BJ (cell line): ENCODE measurements at regions not wholly inside any gene's neighbourhood (a gene's known extent, or its start where the extent isn't known, plus 50 kb on each side); places are given as distances from the start of the nearest gene placed in this dataset. TPM values are rescaled to one million over a fixed set of nuclear protein-coding genes. Genes with fewer than 3 reads are reported as not detected.

Experiments used
- CTCF ChIA-PET: fragments of 350-600 bp; formaldehyde crosslinking; extraction: SDS; loops from one replicate; lab custom pipeline; 2021; ENCODE audit warnings: antibody characterized with exemption, inconsistent platforms; lab: Yijun Ruan, JAX
- POLR2A ChIA-PET: fragments of 300-600 bp; sonication (Branson Sonifier 250); formaldehyde crosslinking; extraction: SDS; loops from one replicate; lab custom pipeline; 2021; ENCODE audit warnings: antibody characterized with exemption; lab: Charles Lee
- DNase-seq: peaks from one replicate; pipeline ENCODE4 v3.0.0-alpha.2; 2011; ENCODE audit warnings: low read depth
- H3K27me3 ChIP-seq: 2 replicates; pipeline ENCODE4 v1.6.0; 2011; ENCODE audit warnings: low read length; ENCODE audit not compliant: control insufficient read depth, insufficient read depth
- H3K36me3 ChIP-seq: 2 replicates; pipeline ENCODE4 v1.5.1; 2011; ENCODE audit warnings: low read length; ENCODE audit not compliant: control insufficient read depth, insufficient read depth
- H3K4me3 ChIP-seq: 2 replicates; pipeline ENCODE4 v1.5.1; 2011; ENCODE audit warnings: low read depth, mild to moderate bottlenecking, control low read depth, low read length
- small RNA-seq: library from RNA; depleted of rRNA; stranded (forward); fragments of <200 nt; gene quantifications from one replicate; pipeline ENCODE3, GENCODE V24; 2012; ENCODE audit warnings: low replicate concordance, low read depth; ENCODE audit not compliant: insufficient read length
- TF ChIP-seq, protein P1 (sequence below): IDR thresholded peaks from 2 replicates; pipeline ENCODE4 v1.5.1; 2011; ENCODE audit warnings: low read depth, mild to moderate bottlenecking, control low read depth, inconsistent platforms, low read length, moderate library complexity; ENCODE audit not compliant: insufficient read depth

DNA sequence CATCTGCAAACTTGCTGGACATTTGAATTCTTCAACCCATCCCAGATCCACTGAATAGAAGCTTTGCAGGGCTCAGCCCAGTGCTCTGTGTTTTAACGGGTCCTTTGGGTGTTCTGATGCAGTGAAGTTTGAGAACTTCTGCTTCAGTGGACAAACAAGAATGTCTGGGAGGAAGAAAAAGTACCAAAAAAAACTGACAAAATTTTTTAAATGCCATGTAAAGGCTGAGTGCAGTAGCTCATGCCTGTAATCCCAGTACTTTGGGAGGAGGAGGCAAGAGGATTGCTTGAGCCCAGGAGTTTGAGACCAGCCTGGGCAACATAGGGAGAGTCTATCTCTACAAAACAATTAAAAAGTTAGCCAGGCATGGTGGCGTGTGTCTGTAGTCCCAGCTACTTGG is 51.8 kb upstream of the FRMD4A start:
- CTCF ChIA-PET: interaction anchor here (0.6 to 1.6 kb wide), 2 partner anchors 14 to 81 kb away, joined by 3 to 8 read pairs; no protein-coding TSS in a partner anchor

DNA sequence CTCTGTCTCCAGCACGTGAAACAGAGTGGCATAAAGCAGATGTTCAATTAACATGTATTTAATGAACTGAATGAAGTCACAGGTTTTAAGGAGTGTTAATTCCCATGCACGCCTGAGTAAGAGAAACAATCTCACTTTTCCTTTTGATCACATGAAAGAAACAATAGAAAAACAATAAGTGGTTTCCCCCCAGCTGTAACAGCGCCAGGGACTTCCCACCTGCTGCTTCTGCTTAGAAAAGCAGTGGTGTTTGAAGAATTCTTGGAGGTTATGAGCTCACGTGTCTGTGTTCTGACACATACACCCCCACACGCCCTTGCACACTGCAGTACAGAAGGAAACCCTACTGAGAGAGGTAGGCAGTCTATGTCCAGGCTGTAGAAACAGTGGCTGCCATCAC is 51.3 kb upstream of the FRMD4A start:
- ChIA-PET POLR2A (no interaction called here), CTCF (interaction anchor here (0.6 to 1.6 kb wide), 2 partner anchors 15 to 81 kb away, joined by 3 to 8 read pairs; no protein-coding TSS in a partner anchor)
- DNase-seq: no peak
- H3K27me3 ChIP-seq: peaks cover 13% of the 10 kb centered on the region
- H3K4me3 ChIP-seq: no peak overlapping the region
- H3K36me3 ChIP-seq: no peaks in the 10 kb centered on the region
- TF ChIP-seq, protein P1, sequence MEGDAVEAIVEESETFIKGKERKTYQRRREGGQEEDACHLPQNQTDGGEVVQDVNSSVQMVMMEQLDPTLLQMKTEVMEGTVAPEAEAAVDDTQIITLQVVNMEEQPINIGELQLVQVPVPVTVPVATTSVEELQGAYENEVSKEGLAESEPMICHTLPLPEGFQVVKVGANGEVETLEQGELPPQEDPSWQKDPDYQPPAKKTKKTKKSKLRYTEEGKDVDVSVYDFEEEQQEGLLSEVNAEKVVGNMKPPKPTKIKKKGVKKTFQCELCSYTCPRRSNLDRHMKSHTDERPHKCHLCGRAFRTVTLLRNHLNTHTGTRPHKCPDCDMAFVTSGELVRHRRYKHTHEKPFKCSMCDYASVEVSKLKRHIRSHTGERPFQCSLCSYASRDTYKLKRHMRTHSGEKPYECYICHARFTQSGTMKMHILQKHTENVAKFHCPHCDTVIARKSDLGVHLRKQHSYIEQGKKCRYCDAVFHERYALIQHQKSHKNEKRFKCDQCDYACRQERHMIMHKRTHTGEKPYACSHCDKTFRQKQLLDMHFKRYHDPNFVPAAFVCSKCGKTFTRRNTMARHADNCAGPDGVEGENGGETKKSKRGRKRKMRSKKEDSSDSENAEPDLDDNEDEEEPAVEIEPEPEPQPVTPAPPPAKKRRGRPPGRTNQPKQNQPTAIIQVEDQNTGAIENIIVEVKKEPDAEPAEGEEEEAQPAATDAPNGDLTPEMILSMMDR: no peak

More for the DNA sequence above, 51.8 kb upstream of the FRMD4A start:
- H3K36me3 ChIP-seq: no peaks in the 10 kb centered on the region
- H3K27me3 ChIP-seq: peaks cover 13% of the 10 kb centered on the region
- TF ChIP-seq, protein P1: no peak
- no peak for DNase-seq
- POLR2A ChIA-PET: no interaction called here
- no peak overlapping the region for H3K4me3 ChIP-seq

DNA sequence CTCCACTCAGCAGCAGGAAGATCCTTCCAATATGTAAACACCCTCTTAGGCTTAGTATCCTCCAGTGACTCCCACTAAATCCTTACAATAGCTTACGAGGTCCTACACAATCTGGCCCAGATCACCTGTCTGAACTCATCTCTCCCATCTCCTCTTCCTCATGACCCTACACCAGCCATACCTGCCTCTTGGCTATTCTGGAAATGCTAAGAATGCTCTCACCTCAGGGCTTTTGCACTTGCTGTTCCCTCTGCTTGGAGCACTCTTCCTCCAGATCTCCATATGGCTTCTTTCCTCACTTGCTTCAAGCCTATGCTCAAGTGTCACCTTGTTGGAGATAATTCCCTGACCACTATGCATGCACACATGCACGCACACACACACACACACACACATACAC is 50.8 kb upstream of the FRMD4A start:
- ChIA-PET POLR2A (no interaction called here), CTCF (no interaction called here)
- no peak for DNase-seq
- Histone ChIP-seq H3K4me3 (no peak overlapping the region), H3K27me3 (peaks cover 13% of the 10 kb centered on the region), H3K36me3 (no peaks in the 10 kb centered on the region)
- TF ChIP-seq, protein P1: no peak

DNA sequence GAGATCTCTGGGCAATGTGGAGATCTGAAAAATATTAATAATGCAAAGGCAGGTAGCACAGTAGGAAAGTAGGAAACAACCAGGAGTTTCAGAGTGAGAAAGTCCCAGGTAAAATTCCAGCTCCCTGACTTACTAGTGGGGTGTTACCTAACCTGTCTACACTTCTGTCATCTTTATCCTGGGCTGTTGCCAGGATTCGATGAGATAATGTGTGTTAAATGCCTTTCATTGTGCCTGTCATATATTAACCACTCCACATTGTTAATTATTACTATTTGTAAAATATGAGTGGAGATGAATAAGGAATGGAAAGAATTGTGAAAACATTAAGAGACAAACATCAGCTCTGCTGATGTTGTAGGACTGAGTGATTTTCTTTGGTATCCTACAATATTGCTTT is 50.0 kb upstream of the FRMD4A start:
- ChIA-PET CTCF (interaction anchor here (1.0 kb wide), 1 partner anchor 12 kb away, joined by 4 read pairs; no protein-coding TSS in a partner anchor), POLR2A (no interaction called here)
- Histone ChIP-seq H3K4me3 (no peak overlapping the region), H3K36me3 (no peaks in the 10 kb centered on the region), H3K27me3 (peaks cover 13% of the 10 kb centered on the region)
- TF ChIP-seq, protein P1: no peak
- no peak for DNase-seq

Small RNAs in the stretch of these regions (small RNA-seq; reads per million reads assigned to genes)
- gene MIR1265 (not detected), gene MIR4293 (not detected)
